AG09309 (cell line): ENCODE measurements at regions not wholly inside any gene's neighbourhood (a gene's known extent, or its start where the extent isn't known, plus 50 kb on each side); places are given as distances from the start of the nearest gene placed in this dataset.
"Not testable (repeated sequence)": the region's sequence is repeated elsewhere in the genome, so short reads cannot be mapped to it uniquely, and the experiment has no call there.

Experiments used
- DNase-seq: peaks from one replicate; pipeline ENCODE4 v3.0.0-alpha.2; 2010; ENCODE audit warnings: low read depth
- H3K4me3 ChIP-seq: 2 replicates; pipeline ENCODE4 v1.5.1; 2011; ENCODE audit warnings: mild to moderate bottlenecking, low read depth, low read length, moderate library complexity; ENCODE audit not compliant: control insufficient read depth
- TF ChIP-seq, protein P1 (sequence below): IDR thresholded peaks from 2 replicates; pipeline ENCODE4 v1.5.1; 2011; ENCODE audit warnings: mild to moderate bottlenecking, low read depth, low read length, inconsistent platforms; ENCODE audit not compliant: insufficient read depth, control insufficient read depth; ENCODE audit errors: missing control alignments

DNA sequence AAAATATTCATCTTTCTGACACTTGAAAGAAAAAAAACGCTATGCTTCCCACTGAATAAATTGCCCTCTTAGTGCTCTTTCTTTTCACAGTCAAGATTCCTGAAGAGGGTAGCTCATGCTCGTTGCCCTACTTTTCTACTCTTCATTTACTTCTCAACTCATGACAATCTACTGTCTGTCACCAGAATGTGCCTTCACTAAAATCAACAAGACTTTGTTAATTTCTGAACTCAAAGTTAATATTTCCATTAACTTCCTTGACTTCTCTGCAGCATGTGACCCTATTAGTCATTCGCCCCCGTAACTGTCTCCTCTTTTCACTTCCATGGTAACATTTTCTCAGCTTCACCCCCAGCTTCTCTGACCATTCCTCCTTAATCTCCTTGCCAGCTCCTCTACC is 98.9 kb upstream of the MAPRE2 start:
- no peak for DNase-seq
- TF ChIP-seq, protein P1, sequence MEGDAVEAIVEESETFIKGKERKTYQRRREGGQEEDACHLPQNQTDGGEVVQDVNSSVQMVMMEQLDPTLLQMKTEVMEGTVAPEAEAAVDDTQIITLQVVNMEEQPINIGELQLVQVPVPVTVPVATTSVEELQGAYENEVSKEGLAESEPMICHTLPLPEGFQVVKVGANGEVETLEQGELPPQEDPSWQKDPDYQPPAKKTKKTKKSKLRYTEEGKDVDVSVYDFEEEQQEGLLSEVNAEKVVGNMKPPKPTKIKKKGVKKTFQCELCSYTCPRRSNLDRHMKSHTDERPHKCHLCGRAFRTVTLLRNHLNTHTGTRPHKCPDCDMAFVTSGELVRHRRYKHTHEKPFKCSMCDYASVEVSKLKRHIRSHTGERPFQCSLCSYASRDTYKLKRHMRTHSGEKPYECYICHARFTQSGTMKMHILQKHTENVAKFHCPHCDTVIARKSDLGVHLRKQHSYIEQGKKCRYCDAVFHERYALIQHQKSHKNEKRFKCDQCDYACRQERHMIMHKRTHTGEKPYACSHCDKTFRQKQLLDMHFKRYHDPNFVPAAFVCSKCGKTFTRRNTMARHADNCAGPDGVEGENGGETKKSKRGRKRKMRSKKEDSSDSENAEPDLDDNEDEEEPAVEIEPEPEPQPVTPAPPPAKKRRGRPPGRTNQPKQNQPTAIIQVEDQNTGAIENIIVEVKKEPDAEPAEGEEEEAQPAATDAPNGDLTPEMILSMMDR, result no peak
- no peak overlapping the region for H3K4me3 ChIP-seq

DNA sequence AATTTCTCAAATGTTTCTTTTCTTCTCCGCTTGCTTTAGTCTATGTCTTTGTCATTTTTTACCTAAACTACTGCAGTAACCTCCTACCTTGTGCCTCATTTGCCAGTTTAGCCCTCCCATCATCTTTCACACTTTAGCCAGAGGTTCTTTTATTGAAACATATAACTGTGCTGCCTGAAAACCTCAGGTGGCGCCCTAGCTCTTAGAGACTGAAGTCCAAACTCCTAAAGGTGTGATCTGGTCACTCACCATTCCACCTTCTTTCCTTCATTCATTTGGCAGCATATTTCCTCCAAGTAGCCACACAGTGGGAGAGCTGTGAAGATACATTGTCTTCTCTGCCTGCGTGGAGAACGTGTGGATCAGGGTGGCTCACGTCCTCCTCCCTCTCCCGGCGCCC is 98.2 kb upstream of the MAPRE2 start:
- TF ChIP-seq, protein P1, result no peak
- no peak for DNase-seq
- H3K4me3 ChIP-seq, result no peak overlapping the region

DNA sequence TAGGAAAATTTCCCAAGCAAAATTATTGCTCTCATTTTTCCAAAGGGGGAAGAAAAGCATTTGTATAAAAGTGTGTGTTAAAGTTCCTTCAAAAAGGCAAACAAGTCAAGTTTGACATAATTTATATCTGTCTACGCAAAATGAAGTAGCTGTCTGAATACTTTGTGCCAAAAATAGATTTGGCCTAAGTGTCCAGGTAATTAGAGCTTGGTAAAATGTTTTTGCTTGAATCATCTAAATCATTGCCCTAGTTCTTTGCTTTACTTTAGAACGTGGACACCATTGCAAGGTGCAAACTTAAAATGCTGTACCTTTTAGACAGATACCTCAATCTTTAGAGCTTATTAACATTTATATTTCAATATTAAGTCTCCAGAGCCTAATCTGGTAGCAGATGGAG is 97.6 kb upstream of the MAPRE2 start:
- DNase-seq, result no peak
- no peak overlapping the region for H3K4me3 ChIP-seq
- TF ChIP-seq, protein P1, result no peak

DNA sequence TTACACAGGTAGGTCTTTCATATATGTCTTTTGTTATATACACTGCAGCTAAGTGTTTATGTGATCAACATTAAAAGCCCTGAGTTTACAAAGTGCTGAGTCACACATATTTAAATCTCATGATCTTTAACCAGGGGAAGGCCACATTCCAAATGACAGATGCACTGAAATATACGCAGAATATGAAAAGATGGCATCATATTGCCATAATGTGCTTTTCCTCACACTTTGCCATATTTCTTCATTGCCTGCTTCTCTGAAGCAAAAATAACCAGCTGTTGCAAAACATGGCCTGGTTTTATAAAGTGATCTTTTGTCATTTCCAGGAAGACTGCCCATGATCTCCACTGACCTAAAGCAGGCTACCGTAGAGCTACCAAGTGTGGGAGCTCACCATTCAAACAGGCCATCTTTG is 93.5 kb upstream of the MAPRE2 start:
- TF ChIP-seq, protein P1, result no peak
- no peak for DNase-seq
- no peak overlapping the region for H3K4me3 ChIP-seq

DNA sequence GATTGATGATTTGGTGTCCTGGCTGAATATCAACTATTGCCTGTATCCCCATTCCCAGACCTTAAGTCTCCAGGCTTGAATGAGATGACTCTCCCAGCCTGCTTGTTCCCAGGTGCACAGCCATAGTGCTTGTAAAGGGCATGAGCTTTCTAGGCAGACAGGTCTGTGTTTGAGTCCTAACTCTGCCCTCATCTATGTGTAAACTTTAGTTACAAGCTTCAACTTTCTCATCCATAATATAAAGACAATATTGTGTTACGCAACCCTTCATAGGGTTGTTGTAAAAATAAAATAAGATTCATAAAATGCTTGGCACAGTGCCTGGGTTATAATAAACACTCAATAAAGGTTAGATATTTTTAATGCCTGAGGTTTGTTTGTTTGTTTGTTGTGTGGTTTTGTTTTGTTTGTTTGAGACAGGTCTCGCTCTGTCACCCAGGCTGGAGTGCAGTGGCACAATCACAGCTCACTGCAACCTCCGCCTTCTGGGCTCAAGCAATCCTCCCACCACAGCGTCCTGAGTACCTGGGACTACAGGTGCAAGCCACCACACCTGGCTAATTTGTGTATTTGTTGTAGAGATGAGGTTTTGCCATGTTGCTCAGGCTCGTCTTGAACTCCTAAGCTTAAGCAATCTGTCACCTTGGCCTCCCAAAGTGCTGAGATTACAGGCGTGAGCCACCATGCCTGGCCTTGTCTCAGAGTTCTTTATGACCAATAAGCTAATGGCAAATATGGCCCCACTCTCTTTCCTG is 89.4 kb upstream of the MAPRE2 start:
- TF ChIP-seq, protein P1, result no peak
- H3K4me3 ChIP-seq, result no peak overlapping the region
- no peak for DNase-seq

DNA sequence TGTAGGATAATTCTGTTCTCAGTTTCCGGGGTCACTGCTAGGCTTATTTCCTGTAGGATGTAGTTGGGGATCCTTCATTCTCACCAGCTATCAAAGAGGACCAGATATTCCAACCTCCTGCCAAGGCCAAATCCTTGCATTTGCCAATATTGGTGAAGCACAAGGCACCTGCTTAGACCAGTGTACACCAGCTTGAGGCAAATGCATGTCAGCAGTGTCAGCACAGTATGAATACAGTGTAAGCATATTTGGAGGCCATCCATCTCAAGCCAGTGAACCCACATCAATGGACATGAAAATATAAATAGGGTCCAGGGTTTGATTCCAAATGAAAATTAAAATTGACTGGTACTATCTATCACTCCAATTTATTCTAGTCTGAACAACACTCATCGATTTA is 88.0 kb upstream of the MAPRE2 start:
- TF ChIP-seq, protein P1, result no peak
- DNase-seq, result no peak
- H3K4me3 ChIP-seq, result no peak overlapping the region

DNA sequence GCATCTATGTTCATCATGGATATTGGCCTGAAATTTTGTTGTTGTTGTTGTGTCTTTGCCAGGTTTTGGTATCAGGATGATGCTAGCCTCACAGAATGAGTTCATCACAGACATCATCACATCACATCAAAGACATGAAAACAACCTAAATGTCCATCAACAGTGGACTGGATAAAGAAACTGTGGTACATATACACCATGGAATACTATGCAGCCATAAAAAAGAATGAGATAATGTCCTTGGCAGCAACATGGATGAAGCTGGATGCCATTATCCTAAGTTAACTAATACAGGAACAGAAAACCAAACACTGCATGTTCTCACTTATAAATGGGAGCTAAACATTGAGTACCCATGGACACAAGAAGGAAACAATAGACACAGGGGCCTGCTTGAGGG is 85.7 kb upstream of the MAPRE2 start:
- not testable (repeated sequence) for DNase-seq, H3K4me3 ChIP-seq
